NCI-H2171 treated with DMSO at 0.1 percent for 48 hours (cell line): ENCODE measurements at regions not wholly inside any gene's neighbourhood (a gene's known extent, or its start where the extent isn't known, plus 50 kb on each side); places are given as distances from the start of the nearest gene placed in this dataset.

ENCODE experiments used
- DNase-seq: peaks from one replicate; lab custom pipeline; 2025; lab: John Stamatoyannopoulos, UW

DNA sequence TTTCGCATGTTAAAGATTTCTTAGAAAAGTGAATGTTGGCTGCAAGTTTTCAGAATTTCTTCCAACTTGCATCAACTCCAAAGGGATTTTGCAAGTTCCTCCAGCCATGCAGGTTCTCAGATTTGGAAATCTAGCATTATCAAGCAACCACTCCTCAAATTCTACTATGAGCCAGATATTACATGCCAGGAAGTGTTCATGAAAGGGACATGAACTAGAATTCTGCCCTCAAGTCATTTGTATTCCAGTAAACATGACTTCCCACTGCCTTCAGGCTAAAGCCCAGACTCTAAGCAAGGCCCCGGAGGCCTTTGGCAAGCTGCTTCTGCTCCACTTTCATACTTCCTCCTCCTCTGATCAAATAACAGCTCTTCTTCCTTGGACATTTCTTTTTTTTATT, 111.3 kb upstream of the PAPPA start:
- no peak for DNase-seq

DNA sequence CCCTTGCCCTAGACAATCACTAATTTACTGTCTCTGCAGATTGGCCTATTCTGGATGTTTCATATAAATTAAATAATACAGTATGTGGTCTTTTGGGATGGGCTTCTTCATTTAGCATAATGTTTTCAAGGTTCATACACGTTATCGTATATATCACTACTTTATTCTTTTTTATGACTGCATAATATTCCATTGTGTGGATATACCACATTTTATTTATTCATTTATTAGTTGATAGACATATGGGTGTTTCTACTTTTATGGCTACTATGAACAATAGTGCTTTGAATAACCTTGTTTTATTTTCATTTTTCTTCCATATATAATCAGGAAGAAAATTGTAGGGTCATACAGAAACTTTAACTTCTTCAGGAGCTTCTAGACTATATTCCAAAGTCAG, 108.5 kb upstream of the PAPPA start:
- no peak for DNase-seq

DNA sequence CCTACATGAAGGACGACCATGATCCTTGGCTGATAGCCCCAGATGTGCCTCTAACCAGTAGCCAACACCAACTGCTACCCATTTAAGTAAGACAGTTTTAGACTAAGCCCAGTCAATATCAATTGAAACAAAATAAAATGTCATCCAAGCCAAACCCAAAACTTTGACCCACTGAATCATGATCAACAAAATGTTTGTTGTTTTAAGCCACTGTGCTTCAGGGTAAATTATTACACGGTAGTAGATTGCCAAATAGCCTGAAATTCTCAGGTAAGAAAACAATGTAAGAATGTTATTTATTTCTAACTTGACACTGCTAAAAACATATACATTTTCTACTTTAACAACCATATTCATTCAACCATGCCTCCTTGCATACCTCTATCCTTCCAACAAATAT, 105.5 kb upstream of the PAPPA start:
- DNase-seq, result no peak

DNA sequence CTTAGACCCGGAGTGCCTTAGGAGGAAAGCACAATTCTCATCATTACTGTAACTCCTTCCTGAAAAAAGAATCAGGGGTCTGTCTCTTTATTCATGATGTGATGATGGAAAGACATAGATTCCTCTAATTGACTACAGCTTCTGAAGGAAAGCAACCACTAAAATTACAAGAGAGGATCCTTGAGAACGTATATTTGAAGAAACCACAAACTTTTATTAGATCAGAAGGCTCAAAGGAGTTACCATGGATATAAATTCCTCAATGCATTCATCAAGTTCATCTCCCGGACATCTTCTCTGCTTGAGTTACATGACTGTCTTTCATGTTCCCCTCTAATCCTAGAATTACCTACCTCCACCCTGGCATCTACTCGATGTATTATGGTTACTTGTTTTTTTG, 104.1 kb upstream of the PAPPA start:
- no peak for DNase-seq

DNA sequence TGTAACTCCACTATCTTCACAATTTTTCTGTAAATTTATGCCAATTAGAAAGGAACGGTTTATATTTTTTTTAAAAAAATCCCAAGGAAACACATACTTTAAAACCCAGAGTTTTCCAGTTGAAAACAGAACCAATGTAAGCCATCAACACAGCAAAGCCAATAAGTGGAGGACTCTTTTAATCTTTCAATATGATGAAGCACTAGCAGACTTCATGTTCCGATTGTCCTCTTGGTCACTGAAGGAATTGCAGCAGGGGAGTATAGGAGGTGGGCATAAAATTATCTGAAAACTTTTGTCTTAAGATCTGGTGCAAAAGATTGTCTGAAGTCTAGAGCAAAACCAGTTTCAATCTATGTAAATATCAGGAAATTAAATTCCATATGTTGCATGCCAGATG, 102.1 kb upstream of the PAPPA start:
- DNase-seq, result peak; percentile 72

DNA sequence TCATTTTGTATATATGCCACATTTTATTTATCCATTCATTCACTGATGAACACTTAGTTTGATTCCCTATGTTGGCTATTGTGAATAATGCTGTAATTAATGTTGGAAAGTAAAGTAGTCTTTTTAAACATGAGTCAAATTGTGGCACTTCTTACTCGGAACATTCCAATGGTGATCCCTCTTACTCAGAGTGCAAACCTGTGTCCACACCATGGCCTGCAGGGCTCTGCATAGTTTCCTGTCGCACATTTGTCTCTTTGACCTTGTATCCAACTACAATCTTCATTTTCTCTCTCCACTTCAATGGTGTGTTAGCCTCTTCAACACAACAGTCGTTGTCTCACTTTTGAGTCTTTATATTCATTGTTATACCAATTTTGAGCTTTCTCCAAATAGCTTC, 98.1 kb upstream of the PAPPA start:
- no peak for DNase-seq

DNA sequence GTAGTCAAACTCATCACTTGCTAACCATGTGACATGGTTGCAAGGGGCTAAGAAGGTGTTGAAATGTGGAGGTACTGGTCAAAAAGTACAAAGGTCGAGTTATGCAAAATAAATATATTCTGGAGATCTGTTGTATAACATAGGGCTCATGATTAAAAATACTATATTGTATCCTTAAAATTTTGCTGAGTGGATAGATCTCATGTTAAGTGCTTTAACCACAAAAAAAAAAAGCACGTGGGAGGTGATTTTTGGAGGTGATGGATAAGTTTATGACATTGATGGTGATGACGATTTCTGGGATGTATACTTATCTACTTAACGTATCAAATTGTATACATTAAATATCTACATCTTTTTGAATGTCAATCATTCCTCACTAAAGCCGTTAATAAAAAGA, 96.2 kb upstream of the PAPPA start:
- no peak for DNase-seq

DNA sequence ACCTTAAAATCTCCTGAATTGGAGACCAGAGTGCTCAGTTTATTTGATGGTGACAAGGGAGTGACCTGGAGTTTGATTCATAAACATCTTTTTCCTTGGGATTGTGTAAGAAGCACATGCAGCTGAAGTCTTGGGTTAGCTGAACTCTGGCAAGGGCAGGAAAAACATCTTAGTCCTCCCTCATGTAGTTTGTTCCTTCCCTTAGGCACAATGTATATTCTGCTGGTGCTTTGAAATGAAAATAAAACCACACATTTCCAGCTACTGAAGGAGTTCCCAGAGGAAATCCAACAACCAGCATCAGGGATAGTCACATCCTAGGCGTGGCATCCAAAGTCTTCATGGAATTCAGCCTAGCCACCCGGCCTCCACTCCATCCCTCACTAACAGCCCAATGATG, 95.2 kb upstream of the PAPPA start:
- no peak for DNase-seq

DNA sequence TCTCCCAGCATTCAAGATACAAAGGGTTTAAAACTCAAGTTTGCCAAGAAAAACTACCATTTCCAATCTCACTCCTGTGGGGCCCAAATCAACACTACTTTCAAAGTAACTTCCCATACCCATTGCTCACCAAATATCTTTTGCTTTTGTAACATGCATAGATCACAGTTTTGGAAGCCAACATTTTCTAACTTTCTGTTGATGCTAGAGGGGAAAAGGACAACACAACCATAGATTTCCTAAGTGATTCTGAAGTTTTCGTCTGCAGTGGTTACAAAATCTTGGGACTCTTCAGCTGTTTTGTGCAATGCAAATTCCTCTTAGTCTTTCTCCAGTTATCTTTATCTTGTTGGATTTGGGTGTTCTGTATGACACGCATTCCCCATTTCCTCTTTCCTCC, 94.1 kb upstream of the PAPPA start:
- no peak for DNase-seq

DNA sequence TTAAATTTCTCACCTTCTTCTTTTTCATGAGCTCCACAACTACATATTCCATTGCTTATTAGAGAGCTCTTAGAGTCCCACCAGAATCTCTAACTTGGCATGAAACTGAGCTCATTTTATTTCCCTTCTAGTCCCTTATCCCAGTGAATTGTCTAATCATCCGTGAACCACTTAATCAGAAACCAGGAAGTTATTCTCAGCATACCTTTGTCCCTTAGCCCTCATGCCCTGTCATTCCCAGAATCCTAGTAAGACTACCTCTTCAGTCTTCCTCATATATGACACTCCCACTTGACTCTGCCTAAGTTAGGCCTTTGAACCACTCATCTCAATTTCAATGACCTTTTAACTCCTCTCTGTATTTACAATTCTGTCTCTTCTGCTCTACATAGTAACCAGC, 93.0 kb upstream of the PAPPA start:
- no peak for DNase-seq

DNA sequence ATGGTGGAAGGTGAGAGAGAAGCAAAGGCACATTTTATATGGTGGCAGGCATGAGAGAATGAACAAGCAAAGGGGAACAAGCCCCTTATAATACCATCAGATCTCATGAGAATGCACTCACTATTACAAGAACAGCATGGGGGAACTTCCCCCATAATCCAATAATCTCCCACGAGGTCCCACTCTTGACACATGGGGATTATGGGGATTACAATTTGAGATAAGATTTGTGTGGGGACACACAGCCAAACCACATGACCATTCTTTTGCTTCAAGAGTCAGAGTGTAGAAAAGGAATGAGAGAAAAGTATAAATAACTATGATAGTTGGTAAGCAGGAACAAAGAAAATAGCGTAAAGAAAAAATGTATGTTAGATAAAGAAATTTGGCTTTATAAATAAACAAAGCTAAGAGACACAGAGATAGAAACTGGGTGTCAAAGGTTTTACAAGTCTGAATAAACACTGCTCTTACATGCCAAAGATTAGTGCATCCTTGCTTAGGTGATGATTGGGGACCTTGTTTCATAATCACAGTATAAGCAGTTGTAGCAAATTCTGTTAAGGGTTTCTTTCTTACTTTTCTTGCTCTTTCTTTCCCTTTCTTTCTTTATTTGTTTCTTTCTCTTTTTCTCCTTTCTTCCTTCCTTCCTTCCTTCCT, 91.9 kb upstream of the PAPPA start:
- no peak for DNase-seq

DNA sequence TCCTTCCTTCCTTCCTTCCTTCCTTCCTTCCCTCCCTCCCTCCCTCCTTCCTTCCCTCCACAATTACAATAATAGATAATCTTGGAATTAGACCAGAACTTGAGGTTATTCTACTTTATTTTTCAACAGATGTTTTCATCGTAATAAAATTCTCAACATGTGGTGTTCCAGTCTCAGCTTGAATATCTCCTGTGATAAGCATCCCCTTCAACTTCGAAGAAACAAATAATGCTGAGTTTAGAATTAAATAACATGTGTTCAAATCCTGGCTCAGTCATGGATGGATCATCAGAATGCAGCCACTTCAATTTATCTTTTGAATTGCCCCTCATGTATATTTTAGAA, 91.4 kb upstream of the PAPPA start:
- DNase-seq, result no peak

DNA sequence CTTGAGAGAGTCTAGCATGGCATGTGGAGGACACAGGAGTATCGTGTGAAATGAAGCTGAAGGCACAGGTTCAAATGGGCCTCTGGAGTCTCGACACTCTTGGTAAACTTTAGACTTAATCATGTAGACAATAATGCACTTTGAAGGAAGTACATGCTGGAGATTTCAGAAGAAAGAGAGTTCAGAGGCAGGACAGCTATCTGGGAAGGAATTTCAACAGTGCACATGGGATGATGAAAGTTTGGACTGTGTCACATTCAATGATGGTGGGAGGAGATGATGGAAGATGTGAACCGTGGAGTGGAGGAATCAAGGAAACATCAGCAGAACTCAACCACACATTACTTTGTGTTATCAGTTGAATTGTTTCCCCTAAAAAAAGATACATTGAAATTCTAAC, 88.6 kb upstream of the PAPPA start:
- DNase-seq, result no peak

DNA sequence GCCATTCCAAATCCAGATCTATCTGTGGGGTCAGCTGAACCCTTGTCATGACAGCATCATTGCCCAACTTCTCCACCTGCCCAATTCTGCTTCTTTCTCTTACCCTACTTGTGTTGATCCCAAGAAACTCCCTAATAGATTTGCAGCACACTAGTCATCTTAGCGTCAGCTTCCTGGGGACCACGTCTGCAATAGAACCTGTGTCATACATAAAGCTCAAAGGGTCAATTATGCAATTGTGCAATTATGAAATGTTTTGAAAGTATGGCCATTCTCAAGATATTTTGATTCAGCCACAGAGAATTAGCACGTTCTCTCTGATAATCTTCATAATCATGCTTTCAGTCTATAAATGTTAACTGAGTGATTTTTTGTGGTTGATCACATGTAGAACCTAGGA, 87.4 kb upstream of the PAPPA start:
- no peak for DNase-seq

DNA sequence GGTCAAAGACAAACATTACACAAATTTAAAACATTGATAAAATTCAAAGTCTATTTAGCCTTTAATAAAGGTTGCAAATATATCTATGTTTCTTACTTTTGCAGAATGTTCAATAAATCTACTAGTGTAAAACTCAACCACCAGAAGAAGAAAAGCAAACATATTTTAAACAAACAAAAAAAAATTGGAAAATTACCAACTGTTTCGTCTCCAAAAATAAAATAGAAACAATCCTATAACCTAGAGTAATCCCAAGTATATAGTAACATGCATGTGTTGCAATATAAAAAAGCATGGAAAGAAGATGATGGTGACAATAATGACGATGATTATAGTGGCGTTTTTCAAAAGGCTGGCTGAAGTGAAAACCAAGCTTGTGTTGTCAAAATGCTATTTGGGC, 86.0 kb upstream of the PAPPA start:
- DNase-seq, result no peak

DNA sequence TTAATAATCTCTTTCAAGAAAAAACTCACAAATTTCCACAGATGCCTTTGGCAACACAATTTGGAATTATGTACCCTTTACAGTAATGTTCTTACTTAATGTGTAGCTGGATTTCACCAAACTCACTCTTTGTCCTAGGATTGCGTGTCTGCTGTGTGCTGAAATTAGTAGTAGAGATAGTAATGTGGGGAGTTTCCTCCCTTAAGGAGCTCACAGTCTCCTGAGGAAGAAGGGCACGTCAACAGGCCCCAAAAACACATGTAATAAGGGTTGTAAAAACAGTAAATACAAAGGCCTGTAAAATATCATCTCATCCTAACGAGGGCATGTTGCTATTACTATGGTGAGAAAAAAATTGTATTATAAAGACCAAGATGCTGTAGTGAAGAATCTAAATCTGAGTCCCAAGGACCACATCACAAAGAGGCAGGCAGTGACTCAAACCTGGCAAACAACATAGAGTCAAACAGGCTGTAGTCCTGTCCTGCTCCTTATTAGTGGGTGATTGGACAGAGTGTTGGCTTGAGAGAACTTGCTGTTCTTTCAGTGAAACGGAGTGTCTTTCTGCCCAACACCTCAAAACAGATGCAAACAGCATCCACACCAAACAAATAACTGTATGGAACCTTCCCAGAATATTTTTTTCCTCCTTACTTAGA, 83.2 kb upstream of the PAPPA start:
- DNase-seq, result no peak

DNA sequence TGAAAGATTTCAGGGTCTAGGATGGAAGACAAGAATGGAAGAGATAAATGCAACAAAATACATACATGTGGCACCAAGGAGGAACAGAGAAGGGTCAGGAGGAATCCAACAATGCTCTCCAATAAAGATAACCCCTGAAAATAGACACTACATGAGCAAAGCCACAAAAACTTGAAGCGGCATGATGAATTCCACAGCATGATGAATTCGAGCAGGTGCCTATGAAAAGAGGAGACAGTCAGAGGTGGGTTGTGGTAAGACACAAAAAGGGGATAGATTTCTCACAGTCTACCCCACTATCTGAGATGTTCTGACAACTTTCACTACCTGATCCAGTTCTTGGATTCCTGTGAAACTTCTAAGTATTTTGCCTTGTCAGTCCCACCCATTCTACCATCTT, 81.5 kb upstream of the PAPPA start:
- no peak for DNase-seq

DNA sequence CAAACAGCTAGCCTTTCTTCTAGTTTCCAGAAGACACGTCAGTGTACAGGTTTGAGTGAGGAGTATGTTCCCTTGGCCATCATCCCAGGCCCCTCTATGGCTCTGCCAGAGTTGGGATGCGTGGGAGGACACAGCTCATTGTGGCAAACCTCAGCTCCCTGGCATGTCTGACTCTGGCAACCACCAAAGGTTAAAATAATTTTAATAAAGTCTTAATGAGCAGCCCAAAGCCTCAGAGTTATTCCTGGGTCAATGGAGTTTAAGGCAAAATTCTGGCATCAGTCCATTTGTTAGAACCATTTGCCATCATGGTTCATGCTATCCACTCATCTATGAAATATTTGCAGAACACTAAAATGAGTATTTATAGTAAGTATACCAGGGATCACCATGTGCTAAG, 79.8 kb upstream of the PAPPA start:
- DNase-seq, result no peak

DNA sequence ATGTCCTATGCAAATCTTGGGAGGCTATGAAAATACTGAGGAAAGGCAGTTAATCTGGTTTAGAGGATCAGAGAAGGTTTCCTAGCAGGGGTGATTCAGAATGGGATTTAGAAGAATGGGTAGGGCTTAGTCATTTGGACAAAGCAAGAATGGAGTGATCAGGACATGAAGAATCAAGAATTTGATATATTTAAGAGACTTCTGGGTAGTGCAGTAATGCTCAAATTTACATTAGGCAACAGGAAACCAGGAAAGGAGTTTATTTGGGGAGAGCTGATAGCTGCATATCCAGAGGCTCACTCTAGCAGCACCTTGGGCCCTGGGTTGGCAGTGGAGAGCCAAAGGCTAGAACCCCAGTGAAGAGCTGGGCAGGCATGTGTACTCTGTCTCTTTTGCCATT, 78.9 kb upstream of the PAPPA start:
- no peak for DNase-seq

DNA sequence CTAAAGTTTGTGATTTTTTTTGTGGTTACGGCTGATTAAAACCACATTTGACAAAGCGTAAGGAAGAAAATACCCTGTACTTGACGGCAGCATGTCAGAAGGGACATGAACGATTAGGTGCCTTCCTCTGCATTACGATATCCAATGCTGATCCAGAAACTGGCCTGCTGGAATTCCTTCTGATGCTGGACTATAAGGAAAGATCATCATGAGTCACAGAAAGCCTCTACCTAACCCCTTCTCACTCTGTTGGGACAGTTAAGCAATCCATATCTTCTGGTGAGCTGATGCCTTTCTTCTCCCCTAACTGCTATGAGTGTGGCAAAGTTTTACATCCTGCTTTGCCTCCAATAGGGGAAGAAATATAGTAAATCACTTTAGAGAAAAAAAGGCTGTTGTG, 78.4 kb upstream of the PAPPA start:
- no peak for DNase-seq

DNA sequence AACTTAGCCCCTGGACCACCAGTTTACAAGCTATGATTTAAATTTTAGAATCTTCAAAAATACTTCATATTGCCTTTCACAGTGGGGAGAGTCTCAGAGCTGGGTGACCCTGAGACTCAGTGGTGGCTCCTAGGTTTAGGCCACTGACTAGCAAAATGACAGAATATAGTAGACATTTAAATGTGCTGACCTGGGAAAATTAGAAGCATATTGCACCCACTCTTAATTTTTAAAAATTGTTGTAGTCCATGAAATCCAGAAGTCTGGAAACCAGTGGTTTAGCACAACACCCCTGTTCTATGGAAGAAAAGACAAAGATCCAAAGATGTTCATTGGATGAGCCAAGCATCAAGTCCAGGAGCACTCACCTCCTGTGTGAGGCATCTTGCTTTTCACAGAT, 75.0 kb upstream of the PAPPA start:
- no peak for DNase-seq

DNA sequence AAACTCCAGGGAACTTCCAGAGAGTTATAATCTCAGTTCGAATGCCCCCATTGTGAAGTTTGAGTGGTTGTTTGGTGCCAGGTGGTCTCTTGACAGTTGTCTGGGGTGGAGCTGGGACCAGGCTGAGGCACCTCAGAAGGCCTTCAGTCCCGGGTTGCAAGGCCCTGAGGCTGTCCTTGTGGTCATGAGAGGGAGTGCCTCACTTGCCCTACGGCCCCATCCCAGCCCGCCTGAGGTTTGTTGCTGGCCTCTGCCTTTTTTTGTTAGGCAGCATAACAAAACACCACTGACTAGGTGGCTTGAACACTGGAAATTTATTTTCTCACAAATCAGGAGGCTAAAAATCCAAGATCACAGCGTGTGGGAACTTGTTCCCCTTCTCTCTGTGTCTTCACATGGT, 73.0 kb upstream of the PAPPA start:
- DNase-seq, result no peak

DNA sequence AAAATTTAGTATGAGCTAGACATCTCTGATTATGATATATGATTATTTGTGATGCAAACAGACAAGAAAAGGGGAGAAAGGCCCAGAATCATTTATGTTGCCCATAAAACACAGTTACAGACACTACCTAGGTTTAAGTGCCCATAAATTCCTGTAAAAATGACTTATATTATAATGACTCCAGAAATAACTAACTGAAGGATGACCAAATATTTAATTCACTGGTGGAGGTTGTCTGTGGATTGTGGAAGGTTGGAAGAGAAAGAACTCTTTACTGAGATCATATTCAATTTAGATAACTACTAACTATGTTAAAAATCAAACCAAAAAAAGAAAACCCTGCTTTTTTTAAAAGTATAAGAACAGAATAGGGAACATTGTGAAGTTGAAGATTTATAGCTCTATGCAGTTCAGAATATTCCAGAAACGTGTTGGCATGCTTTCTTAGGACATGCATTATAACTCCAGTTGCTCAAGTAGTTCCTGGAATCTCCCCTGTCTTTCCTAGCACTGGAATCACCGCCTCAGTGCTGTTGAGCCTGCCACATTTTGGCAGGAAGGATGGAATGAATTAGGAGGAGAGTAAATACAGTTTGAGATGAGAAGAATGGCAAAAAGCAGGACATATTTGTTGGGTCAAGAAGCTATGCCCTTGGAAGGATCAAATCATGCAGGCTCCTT, 72.0 kb upstream of the PAPPA start:
- no peak for DNase-seq

DNA sequence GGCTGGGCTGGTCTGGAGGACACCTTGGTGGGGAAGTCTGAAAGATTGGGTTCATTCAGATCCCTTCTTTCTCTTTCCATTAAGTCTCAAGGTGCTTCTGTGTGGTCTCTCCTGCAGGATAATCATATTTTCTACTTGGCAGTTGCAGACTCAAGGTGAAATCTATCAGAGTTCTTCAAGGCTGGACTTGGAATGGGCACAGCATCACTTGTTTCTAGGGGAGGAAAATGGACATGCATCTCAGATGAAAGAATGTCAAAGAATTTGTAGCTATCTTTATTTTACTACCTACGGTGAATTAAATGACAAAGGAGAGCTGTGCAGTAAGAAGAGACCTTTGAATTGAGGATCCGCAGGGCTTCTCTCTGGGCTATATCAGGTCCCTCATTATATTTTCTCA, 69.8 kb upstream of the PAPPA start:
- no peak for DNase-seq
